Gastrocnemius medialis (tissue), 4 donors: ENCODE measurements at regions not wholly inside any gene's neighbourhood (a gene's known extent, or its start where the extent isn't known, plus 50 kb on each side); places are given as distances from the start of the nearest gene placed in this dataset.

Source experiments
- POLR2A ChIP-seq, 2 donors: fragments of 450-650 bp; IDR thresholded peaks; one replicate each; pipeline ENCODE4 v1.6.1; 2017; ENCODE audit warnings: antibody characterized with exemption in 2 of 2, mild to moderate bottlenecking in 2 of 2, moderate library complexity in 2 of 2
- TF ChIP-seq, protein P1 (sequence below), 5 experiments: fragments of 450-650 bp in 3 of 5; fragments of 200-600 bp in 2 of 5; sonication (generic) in 2 of 5; IDR thresholded peaks in 4 of 5; conservative IDR thresholded peaks in 1 of 5; 1 replicate in 4 of 5; 2 replicates in 1 of 5; pipeline ENCODE4 v1.5.1; 2016 to 2019; ENCODE audit warnings: antibody characterized with exemption in 5 of 5, mild to moderate bottlenecking in 3 of 5, moderate library complexity in 3 of 5

DNA sequence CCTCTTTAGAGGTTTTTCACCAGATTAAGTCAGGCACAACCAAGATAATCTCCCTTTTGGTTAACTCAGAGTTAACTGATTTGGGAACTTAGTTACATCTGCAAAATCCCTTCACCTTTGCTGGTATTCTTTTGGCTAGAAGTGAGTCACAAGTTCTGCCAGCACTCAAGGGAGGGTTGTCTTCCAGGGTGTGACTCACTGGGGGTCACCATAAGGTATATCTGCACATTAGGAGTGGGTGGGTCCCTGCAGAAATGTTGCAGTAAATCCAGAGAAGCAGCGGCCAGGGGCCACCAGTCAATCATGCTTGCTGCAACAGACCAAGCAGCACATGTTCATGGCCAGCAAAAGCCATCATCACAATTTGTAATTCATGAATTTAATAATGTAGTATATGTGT lies 59.8 kb upstream of the MAML3 start:
- no peak for TF ChIP-seq POLR2A (IDR thresholded peaks at IDR 0.05)
- TF ChIP-seq, protein P1, sequence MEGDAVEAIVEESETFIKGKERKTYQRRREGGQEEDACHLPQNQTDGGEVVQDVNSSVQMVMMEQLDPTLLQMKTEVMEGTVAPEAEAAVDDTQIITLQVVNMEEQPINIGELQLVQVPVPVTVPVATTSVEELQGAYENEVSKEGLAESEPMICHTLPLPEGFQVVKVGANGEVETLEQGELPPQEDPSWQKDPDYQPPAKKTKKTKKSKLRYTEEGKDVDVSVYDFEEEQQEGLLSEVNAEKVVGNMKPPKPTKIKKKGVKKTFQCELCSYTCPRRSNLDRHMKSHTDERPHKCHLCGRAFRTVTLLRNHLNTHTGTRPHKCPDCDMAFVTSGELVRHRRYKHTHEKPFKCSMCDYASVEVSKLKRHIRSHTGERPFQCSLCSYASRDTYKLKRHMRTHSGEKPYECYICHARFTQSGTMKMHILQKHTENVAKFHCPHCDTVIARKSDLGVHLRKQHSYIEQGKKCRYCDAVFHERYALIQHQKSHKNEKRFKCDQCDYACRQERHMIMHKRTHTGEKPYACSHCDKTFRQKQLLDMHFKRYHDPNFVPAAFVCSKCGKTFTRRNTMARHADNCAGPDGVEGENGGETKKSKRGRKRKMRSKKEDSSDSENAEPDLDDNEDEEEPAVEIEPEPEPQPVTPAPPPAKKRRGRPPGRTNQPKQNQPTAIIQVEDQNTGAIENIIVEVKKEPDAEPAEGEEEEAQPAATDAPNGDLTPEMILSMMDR (IDR thresholded peaks at IDR 0.05 in 4 of 5, conservative IDR thresholded peaks at IDR 0.05 in 1 of 5): no peak
